WI38 (cell line): ENCODE measurements at regions not wholly inside any gene's neighbourhood (a gene's known extent, or its start where the extent isn't known, plus 50 kb on each side); places are given as distances from the start of the nearest gene placed in this dataset.
"Not testable (repeated sequence)": the region's sequence is repeated elsewhere in the genome, so short reads cannot be mapped to it uniquely, and the experiment has no call there.

Experiments used
- H3K4me3 ChIP-seq: 2 replicates; pipeline ENCODE4 v1.5.1; 2011; ENCODE audit warnings: low read depth, mild to moderate bottlenecking, control low read depth, low read length
- CTCF ChIP-seq: IDR thresholded peaks from 2 replicates; pipeline ENCODE4 v1.5.1; 2012; ENCODE audit warnings: low read depth, mild to moderate bottlenecking, control low read depth, low read length

GRCh38 chr14:71764701-71765382 is 167.4 kb upstream of the RGS6 start:
- H3K4me3 ChIP-seq, result peak overlapping the region; percentile 17; the same call in 1 of the 2 replicates
- no peak for TF ChIP-seq CTCF

- no peak for TF ChIP-seq CTCF
Measured at GRCh38 chr14:71765505-71765904, 166.7 kb upstream of the RGS6 start.

GRCh38 chr14:71770431-71770830 is 161.8 kb upstream of the RGS6 start:
- no peak for TF ChIP-seq CTCF
- H3K4me3 ChIP-seq, result no peak overlapping the region

More at GRCh38 chr14:71765505-71765904, 166.7 kb upstream of the RGS6 start:
- H3K4me3 ChIP-seq, result no peak overlapping the region

- H3K4me3 ChIP-seq, result not testable (repeated sequence)
Measured at GRCh38 chr14:71771421-71771820, 160.8 kb upstream of the RGS6 start.

- not testable (repeated sequence) for H3K4me3 ChIP-seq
Measured at GRCh38 chr14:71771996-71772395, 160.2 kb upstream of the RGS6 start.

GRCh38 chr14:71773898-71774481 is 158.2 kb upstream of the RGS6 start:
- TF ChIP-seq CTCF, result no peak
- no peak overlapping the region for H3K4me3 ChIP-seq

GRCh38 chr14:71776471-71777360 is 155.5 kb upstream of the RGS6 start:
- no peak for TF ChIP-seq CTCF
- H3K4me3 ChIP-seq, result no peak overlapping the region

- H3K4me3 ChIP-seq, result no peak overlapping the region
- no peak for TF ChIP-seq CTCF
Measured at GRCh38 chr14:71780075-71780474, 152.2 kb upstream of the RGS6 start.
